PC-3 (cell line): ENCODE measurements at regions not wholly inside any gene's neighbourhood (a gene's known extent, or its start where the extent isn't known, plus 50 kb on each side); places are given as distances from the start of the nearest gene placed in this dataset.

Experiments
- EZH2phosphoT487 ChIP-seq: fragments of 300-600 bp; sonication (generic); IDR thresholded peaks from 2 replicates; pipeline ENCODE4 v1.6.1; 2018; ENCODE audit warnings: mild to moderate bottlenecking, antibody characterized with exemption, low read length, borderline replicate concordance
- TF ChIP-seq, protein P1 (sequence below): fragments of 300-600 bp; sonication (generic); conservative IDR thresholded peaks from 2 replicates; pipeline ENCODE4 v1.5.1; 2017; ENCODE audit warnings: antibody characterized with exemption, low read depth, mild to moderate bottlenecking, low read length

DNA sequence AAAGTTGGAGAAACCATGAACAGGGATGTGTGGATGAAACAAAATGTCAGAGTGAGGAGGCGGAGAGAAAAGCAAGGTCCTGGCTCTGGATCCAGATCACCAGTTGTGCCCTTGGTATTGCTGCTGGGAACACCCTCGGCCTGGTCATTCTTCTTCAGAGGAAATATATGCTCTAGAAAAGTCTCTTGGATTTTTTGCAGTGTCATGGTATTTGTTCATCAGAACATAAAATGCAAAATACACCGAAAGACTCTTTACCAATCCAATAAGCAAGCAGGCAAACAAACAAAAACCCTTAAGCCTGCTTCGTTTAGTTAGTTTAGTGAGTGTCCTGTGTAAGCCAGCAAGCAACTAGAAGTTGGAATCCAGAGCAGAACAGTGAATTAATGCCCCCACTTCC, 88.7 kb upstream of the CDH6 start:
- TF ChIP-seq, protein P1, sequence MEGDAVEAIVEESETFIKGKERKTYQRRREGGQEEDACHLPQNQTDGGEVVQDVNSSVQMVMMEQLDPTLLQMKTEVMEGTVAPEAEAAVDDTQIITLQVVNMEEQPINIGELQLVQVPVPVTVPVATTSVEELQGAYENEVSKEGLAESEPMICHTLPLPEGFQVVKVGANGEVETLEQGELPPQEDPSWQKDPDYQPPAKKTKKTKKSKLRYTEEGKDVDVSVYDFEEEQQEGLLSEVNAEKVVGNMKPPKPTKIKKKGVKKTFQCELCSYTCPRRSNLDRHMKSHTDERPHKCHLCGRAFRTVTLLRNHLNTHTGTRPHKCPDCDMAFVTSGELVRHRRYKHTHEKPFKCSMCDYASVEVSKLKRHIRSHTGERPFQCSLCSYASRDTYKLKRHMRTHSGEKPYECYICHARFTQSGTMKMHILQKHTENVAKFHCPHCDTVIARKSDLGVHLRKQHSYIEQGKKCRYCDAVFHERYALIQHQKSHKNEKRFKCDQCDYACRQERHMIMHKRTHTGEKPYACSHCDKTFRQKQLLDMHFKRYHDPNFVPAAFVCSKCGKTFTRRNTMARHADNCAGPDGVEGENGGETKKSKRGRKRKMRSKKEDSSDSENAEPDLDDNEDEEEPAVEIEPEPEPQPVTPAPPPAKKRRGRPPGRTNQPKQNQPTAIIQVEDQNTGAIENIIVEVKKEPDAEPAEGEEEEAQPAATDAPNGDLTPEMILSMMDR, result no peak
- TF ChIP-seq EZH2phosphoT487, result no peak
